ENCODE measurements at regions not wholly inside any gene's neighbourhood (a gene's known extent, or its start where the extent isn't known, plus 50 kb on each side); places are given as distances from the start of the nearest gene placed in this dataset.

- DNase-seq (no peak), ATAC-seq (no peak)
- intact Hi-C loops (cut with DNase I), result no loop called here
Measured at GRCh38 chr7:340979-341694, 51.2 kb downstream of the FOXL3 start.

- intact Hi-C loops (cut with DNase I), result no loop called here
- DNase-seq, result peak; percentile 61
- peak; percentile 61 to 82 for ATAC-seq
Measured at GRCh38 chr7:341841-342638, 52.1 kb downstream of the FOXL3 start.

GRCh38 chr7:342681-343216 lies 52.8 kb downstream of the FOXL3 start:
- intact Hi-C loops (cut with DNase I), result no loop called here
- ATAC-seq (peak in 1 of 2 donors; percentile 4), DNase-seq (no peak)

GRCh38 chr7:343227-343822 lies 53.4 kb downstream of the FOXL3 start:
- DNase-seq (no peak), ATAC-seq (no peak)
- intact Hi-C loops (cut with DNase I), result no loop called here

- DNase-seq (no peak), ATAC-seq (no peak)
- intact Hi-C loops (cut with DNase I), result no loop called here
Measured at GRCh38 chr7:343864-344607, 54.1 kb downstream of the FOXL3 start.

- DNase-seq (no peak), ATAC-seq (no peak)
- intact Hi-C loops (cut with DNase I), result no loop called here
Measured at GRCh38 chr7:344608-344994, 54.6 kb downstream of the FOXL3 start.

GRCh38 chr7:346116-346898 lies 56.3 kb downstream of the FOXL3 start:
- intact Hi-C loops (cut with DNase I), result no loop called here
- DNase-seq (no peak), ATAC-seq (no peak)

GRCh38 chr7:347001-347590 lies 57.1 kb downstream of the FOXL3 start:
- intact Hi-C loops (cut with DNase I), result no loop called here
- no peak for ATAC-seq

GRCh38 chr7:347644-348479 lies 57.9 kb downstream of the FOXL3 start:
- intact Hi-C loops (cut with DNase I), result no loop called here
- DNase-seq, result no peak
- ATAC-seq, result no peak

More at GRCh38 chr7:347001-347590, 57.1 kb downstream of the FOXL3 start:
- DNase-seq, result no peak

GRCh38 chr7:348480-348844 lies 58.5 kb downstream of the FOXL3 start:
- DNase-seq (no peak), ATAC-seq (no peak)
- intact Hi-C loops (cut with DNase I), result no loop called here

GRCh38 chr7:348962-349743 lies 59.2 kb downstream of the FOXL3 start:
- DNase-seq (no peak), ATAC-seq (no peak)
- intact Hi-C loops (cut with DNase I), result no loop called here

GRCh38 chr7:351256-351655 lies 61.3 kb downstream of the FOXL3 start:
- no peak for ATAC-seq
- intact Hi-C loops (cut with DNase I), result no loop called here
- no peak for DNase-seq

- intact Hi-C loops (cut with DNase I), result no loop called here
- peak in 1 of 2 donors; percentile 10 for ATAC-seq
- DNase-seq, result no peak
Measured at GRCh38 chr7:351681-352480, 61.9 kb downstream of the FOXL3 start.

- intact Hi-C loops (cut with DNase I), result no loop called here
- DNase-seq, result no peak
- ATAC-seq, result peak; percentile 28 to 40
Measured at GRCh38 chr7:353746-354325, 63.9 kb downstream of the FOXL3 start.

- intact Hi-C loops (cut with DNase I), result no loop called here
- no peak for DNase-seq
- no peak for ATAC-seq
Measured at GRCh38 chr7:354597-355470, 64.9 kb downstream of the FOXL3 start.
